GM12891 (cell line): ENCODE measurements at regions not wholly inside any gene's neighbourhood (a gene's known extent, or its start where the extent isn't known, plus 50 kb on each side); places are given as distances from the start of the nearest gene placed in this dataset.
"Not testable (repeated sequence)": the region's sequence is repeated elsewhere in the genome, so short reads cannot be mapped to it uniquely, and the experiment has no call there.

Experiments used
- DNase-seq: peaks from one replicate; pipeline ENCODE4 v3.0.0; 2011; ENCODE audit warnings: low spot score; ENCODE audit not compliant: insufficient read length
- FAIRE-seq: peaks from 2 replicates; lab custom pipeline; 2011; peaks lifted over from hg19 to GRCh38; lab: Jason Lieb, UNC
- PAX5 ChIP-seq: IDR thresholded peaks from 2 replicates; pipeline ENCODE4 v1.6.1; 2011; ENCODE audit warnings: low read length, moderate library complexity, mild to moderate bottlenecking; ENCODE audit not compliant: insufficient read depth, severe bottlenecking
- POLR2A ChIP-seq: IDR thresholded peaks from 2 replicates; pipeline ENCODE4 v1.6.1; 2011; ENCODE audit warnings: low read depth, low read length, control low read depth
- POLR2AphosphoS5 ChIP-seq: IDR thresholded peaks from 2 replicates; pipeline ENCODE4 v1.6.1; 2011; ENCODE audit warnings: low read depth, low read length, control low read depth
- POU2F2 ChIP-seq: IDR thresholded peaks from 2 replicates; pipeline ENCODE4 v1.6.1; 2011; ENCODE audit warnings: low read depth, mild to moderate bottlenecking, control low read depth, low read length, moderate library complexity
- SPI1 ChIP-seq: IDR thresholded peaks from 2 replicates; pipeline ENCODE4 v1.6.1; 2011; ENCODE audit warnings: low read depth, low read length, control low read depth
- TAF1 ChIP-seq: IDR thresholded peaks from 2 replicates; pipeline ENCODE4 v1.6.1; 2011; ENCODE audit warnings: low read depth, low read length, control low read depth

- FAIRE-seq = no peak
- TF ChIP-seq TAF1 (no peak), POLR2AphosphoS5 (no peak), POU2F2 (no peak)
Measured at GRCh38 chr12:93002293-93003054, 73.4 kb upstream of the EEA1 start.

GRCh38 chr12:93003531-93004239 lies 74.6 kb upstream of the EEA1 start:
- DNase-seq = no peak
- TF ChIP-seq POLR2AphosphoS5 (no peak), POLR2A (no peak), PAX5 (no peak), SPI1 (no peak), POU2F2 (no peak), TAF1 (no peak)
- FAIRE-seq = no peak

More at GRCh38 chr12:93002293-93003054, 73.4 kb upstream of the EEA1 start:
- no peak for DNase-seq

- FAIRE-seq (no peak), DNase-seq (no peak)
Measured at GRCh38 chr12:93005928-93006392, 76.9 kb upstream of the EEA1 start.

GRCh38 chr12:93006471-93007208 lies 77.5 kb upstream of the EEA1 start:
- DNase-seq (no peak), FAIRE-seq (no peak)
- TF ChIP-seq PAX5 = no peak
- no peak for TF ChIP-seq POLR2A
- no peak for TF ChIP-seq POU2F2
- TF ChIP-seq SPI1 = no peak
- TF ChIP-seq TAF1 = no peak
- no peak for TF ChIP-seq POLR2AphosphoS5

More at GRCh38 chr12:93005928-93006392, 76.9 kb upstream of the EEA1 start:
- no peak for TF ChIP-seq PAX5
- no peak for TF ChIP-seq TAF1
- no peak for TF ChIP-seq POU2F2
- TF ChIP-seq POLR2A = no peak
- TF ChIP-seq POLR2AphosphoS5 = no peak
- TF ChIP-seq SPI1 = no peak

- DNase-seq (no peak), FAIRE-seq (no peak)
- TF ChIP-seq TAF1 (no peak), POLR2AphosphoS5 (no peak), POLR2A (no peak), PAX5 (no peak), POU2F2 (no peak), SPI1 (no peak)
Measured at GRCh38 chr12:93007544-93007943, 78.4 kb upstream of the EEA1 start.

GRCh38 chr12:93008044-93008778 lies 79.1 kb upstream of the EEA1 start:
- FAIRE-seq (peak; percentile 51), DNase-seq (no peak)
- TF ChIP-seq SPI1 (no peak), PAX5 (no peak), POLR2AphosphoS5 (no peak), POLR2A (no peak), POU2F2 (no peak), TAF1 (no peak)

GRCh38 chr12:93008880-93009279 lies 79.8 kb upstream of the EEA1 start:
- not testable (repeated sequence) for FAIRE-seq, DNase-seq
- peak; percentile 16; the same call in 1 of the 2 replicates for TF ChIP-seq POU2F2

GRCh38 chr12:93009533-93009932 lies 80.4 kb upstream of the EEA1 start:
- FAIRE-seq = peak; percentile 75
- no peak for TF ChIP-seq PAX5
- 0 out of 2 replicates have a peak, but pooled peaks have one; percentile 25 for TF ChIP-seq SPI1
- no peak for DNase-seq

- DNase-seq = no peak
- TF ChIP-seq POLR2A (no peak), TAF1 (no peak), POU2F2 (no peak), SPI1 (no peak), PAX5 (no peak)
- FAIRE-seq = no peak
Measured at GRCh38 chr12:93010461-93010860, 81.4 kb upstream of the EEA1 start.
